ENCODE measurements at regions not wholly inside any gene's neighbourhood (a gene's known extent, or its start where the extent isn't known, plus 50 kb on each side); places are given as distances from the start of the nearest gene placed in this dataset.
A peak's percentile ranks its signal among the peaks of the same experiment; 100 is the strongest.

DNA sequence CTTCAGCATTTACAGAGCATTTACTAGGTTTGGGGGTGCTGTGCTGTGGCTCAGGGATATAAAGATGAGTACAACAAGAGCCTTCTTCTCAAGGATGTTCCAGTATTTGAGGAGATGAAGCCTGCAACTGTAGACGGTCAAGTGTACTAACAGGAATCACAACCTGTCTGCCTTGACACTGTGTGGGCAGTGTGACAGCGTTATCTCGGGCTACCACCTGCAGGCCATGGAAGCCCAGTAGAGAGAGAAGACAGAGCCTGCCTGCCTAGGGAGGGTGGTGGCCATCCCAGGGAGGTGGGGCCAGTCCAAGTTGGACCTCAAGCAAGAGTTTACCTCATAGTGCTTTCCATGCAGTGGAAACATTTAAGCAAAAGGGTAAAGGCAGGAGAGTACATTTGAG is 215.1 kb upstream of the ASIC2 start:
- Histone ChIP-seq H3K79me2 (ENCODE audit: low read length) (no peaks in the 10 kb centered on the region), H3K4me1 (ENCODE audit: low read length) (no peaks in the 10 kb centered on the region), H3K27ac (ENCODE audit: low read length) (no peak overlapping the region), H3K36me3 (replicated peaks; ENCODE audit: insufficient read depth, low read length) (no peaks in the 10 kb centered on the region), H3K4me2 (ENCODE audit: low read depth, low read length) (no peak overlapping the region), H3K27me3 (replicated peaks; ENCODE audit: insufficient read depth, low read length) (no peaks in the 10 kb centered on the region), H3K9ac (ENCODE audit: low read length) (no peak overlapping the region), H3F3A (ENCODE audit: insufficient read depth, low read length) (no peaks in the 10 kb centered on the region), H2AFZ (ENCODE audit: low read length) (no peak overlapping the region), H3K9me2 (replicated peaks; ENCODE audit: insufficient read depth, low read length) (no peaks in the 10 kb centered on the region), H4K20me1 (ENCODE audit: insufficient read depth, low read length) (no peaks in the 10 kb centered on the region), H3K9me3 (replicated peaks; ENCODE audit: insufficient read depth, low read length) (no peaks in the 10 kb centered on the region), H3K4me3 (ENCODE audit: low read length) (no peak overlapping the region)
- no peak for DNase-seq
- TF ChIP-seq, protein P1, sequence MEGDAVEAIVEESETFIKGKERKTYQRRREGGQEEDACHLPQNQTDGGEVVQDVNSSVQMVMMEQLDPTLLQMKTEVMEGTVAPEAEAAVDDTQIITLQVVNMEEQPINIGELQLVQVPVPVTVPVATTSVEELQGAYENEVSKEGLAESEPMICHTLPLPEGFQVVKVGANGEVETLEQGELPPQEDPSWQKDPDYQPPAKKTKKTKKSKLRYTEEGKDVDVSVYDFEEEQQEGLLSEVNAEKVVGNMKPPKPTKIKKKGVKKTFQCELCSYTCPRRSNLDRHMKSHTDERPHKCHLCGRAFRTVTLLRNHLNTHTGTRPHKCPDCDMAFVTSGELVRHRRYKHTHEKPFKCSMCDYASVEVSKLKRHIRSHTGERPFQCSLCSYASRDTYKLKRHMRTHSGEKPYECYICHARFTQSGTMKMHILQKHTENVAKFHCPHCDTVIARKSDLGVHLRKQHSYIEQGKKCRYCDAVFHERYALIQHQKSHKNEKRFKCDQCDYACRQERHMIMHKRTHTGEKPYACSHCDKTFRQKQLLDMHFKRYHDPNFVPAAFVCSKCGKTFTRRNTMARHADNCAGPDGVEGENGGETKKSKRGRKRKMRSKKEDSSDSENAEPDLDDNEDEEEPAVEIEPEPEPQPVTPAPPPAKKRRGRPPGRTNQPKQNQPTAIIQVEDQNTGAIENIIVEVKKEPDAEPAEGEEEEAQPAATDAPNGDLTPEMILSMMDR (IDR thresholded peaks at IDR 0.05; ENCODE audit: low read length) = no peak
- no peak for TF ChIP-seq EZH2 (optimal IDR thresholded peaks at IDR 0.05; ENCODE audit: low read depth, low read length)
- no peak for TF ChIP-seq EZH2phosphoT487 (IDR thresholded peaks at IDR 0.05; ENCODE audit: low read length)

DNA sequence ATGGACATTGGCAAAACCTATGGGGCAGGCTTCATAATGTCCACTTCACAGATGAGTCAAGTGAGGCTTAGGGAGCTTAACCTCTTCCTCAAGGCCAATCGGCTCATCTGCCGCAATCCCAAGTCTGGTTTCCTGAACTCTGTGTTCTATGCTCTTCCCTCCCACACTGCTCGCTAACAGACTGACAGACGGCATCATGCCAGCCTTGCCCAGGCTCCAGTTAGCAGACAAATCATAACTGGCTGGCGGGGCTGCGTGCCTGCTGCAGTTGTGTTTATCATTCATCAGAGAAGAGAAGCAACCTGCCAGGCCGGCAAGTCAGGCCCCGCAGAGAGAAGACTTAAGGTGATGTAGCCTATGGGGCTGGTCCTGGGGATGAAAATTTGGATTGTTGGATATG is 216.2 kb upstream of the ASIC2 start:
- Histone ChIP-seq H3K27ac (ENCODE audit: low read length) (no peak overlapping the region), H3K9me2 (replicated peaks; ENCODE audit: insufficient read depth, low read length) (no peaks in the 10 kb centered on the region), H3K79me2 (ENCODE audit: low read length) (no peaks in the 10 kb centered on the region), H3F3A (ENCODE audit: insufficient read depth, low read length) (no peaks in the 10 kb centered on the region), H3K9me3 (replicated peaks; ENCODE audit: insufficient read depth, low read length) (no peaks in the 10 kb centered on the region), H3K9ac (ENCODE audit: low read length) (no peak overlapping the region), H3K4me3 (ENCODE audit: low read length) (no peak overlapping the region), H3K4me1 (ENCODE audit: low read length) (no peaks in the 10 kb centered on the region), H4K20me1 (ENCODE audit: insufficient read depth, low read length) (no peaks in the 10 kb centered on the region), H2AFZ (ENCODE audit: low read length) (no peak overlapping the region), H3K4me2 (ENCODE audit: low read depth, low read length) (no peak overlapping the region), H3K27me3 (replicated peaks; ENCODE audit: insufficient read depth, low read length) (no peaks in the 10 kb centered on the region), H3K36me3 (replicated peaks; ENCODE audit: insufficient read depth, low read length) (no peaks in the 10 kb centered on the region)
- TF ChIP-seq EZH2 (optimal IDR thresholded peaks at IDR 0.05; ENCODE audit: low read depth, low read length) = no peak
- no peak for TF ChIP-seq EZH2phosphoT487 (IDR thresholded peaks at IDR 0.05; ENCODE audit: low read length)
- TF ChIP-seq, protein P1 (IDR thresholded peaks at IDR 0.05; ENCODE audit: low read length) = no peak
- DNase-seq = no peak

DNA sequence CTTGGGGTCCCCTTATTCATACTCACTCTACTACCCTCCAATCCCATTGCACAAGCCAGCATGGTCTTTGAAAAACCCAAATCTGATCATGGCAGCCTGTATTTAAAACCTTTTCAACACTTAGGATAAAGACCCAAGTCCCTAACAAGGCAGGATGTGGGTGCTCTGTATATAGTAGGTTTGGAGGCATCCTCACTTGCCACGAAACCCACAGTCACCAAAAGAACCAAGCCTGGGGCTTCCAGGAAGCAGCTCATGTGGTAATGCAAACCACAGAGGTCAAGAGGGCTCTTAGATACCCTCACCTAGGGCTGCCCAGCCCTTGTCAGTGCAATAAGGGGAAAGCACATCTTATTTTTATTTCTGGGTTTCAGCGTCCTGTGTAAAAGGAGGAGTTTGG is 218.6 kb upstream of the ASIC2 start:
- H3K36me3 ChIP-seq (replicated peaks; ENCODE audit: insufficient read depth, low read length) = no peaks in the 10 kb centered on the region
- H2AFZ ChIP-seq (ENCODE audit: low read length) = no peak overlapping the region
- no peak overlapping the region for H3K9ac ChIP-seq (ENCODE audit: low read length)
- no peaks in the 10 kb centered on the region for H3K9me3 ChIP-seq (replicated peaks; ENCODE audit: insufficient read depth, low read length)
- H3K4me2 ChIP-seq (ENCODE audit: low read depth, low read length) = no peak overlapping the region
- no peak overlapping the region for H3K27ac ChIP-seq (ENCODE audit: low read length)
- H3K4me3 ChIP-seq (ENCODE audit: low read length) = no peak overlapping the region
- H3K79me2 ChIP-seq (ENCODE audit: low read length) = no peaks in the 10 kb centered on the region
- TF ChIP-seq EZH2 (optimal IDR thresholded peaks at IDR 0.05; ENCODE audit: low read depth, low read length) (no peak), EZH2phosphoT487 (IDR thresholded peaks at IDR 0.05; ENCODE audit: low read length) (no peak)
- TF ChIP-seq, protein P1 (IDR thresholded peaks at IDR 0.05; ENCODE audit: low read length) = no peak
- H3K27me3 ChIP-seq (replicated peaks; ENCODE audit: insufficient read depth, low read length) = no peaks in the 10 kb centered on the region
- no peaks in the 10 kb centered on the region for H3K9me2 ChIP-seq (replicated peaks; ENCODE audit: insufficient read depth, low read length)
- DNase-seq = peak; percentile 48
- no peaks in the 10 kb centered on the region for H3K4me1 ChIP-seq (ENCODE audit: low read length)
- no peaks in the 10 kb centered on the region for H3F3A ChIP-seq (ENCODE audit: insufficient read depth, low read length)
- no peaks in the 10 kb centered on the region for H4K20me1 ChIP-seq (ENCODE audit: insufficient read depth, low read length)

Measured in MM.1S (cell line).